Frontal cortex (tissue), 3 donors: ENCODE measurements at regions not wholly inside any gene's neighbourhood (a gene's known extent, or its start where the extent isn't known, plus 50 kb on each side); places are given as distances from the start of the nearest gene placed in this dataset.

Experiments
- DNase-seq, 2 donors: peaks; one replicate each; pipeline ENCODE4 v3.0.0; 2012; ENCODE audit warnings: low spot score in 2 of 2
- FAIRE-seq: peaks from 2 replicates; lab custom pipeline; 2012; peaks lifted over from hg19 to GRCh38; lab: Jason Lieb, UNC
- donor health status: control.
- donor health status: control.
- donor health status: control.

- DNase-seq (no peak), FAIRE-seq (no peak)
These were observed 131.9 kb upstream of the GSE1 start for GRCh38 chr16:85481206-85481605.

- no peak for FAIRE-seq
- DNase-seq = no peak
These were observed 131.4 kb upstream of the GSE1 start for GRCh38 chr16:85481738-85482137.

- FAIRE-seq (no peak), DNase-seq (no peak)
These were observed 129.7 kb upstream of the GSE1 start for GRCh38 chr16:85483424-85483823.

GRCh38 chr16:85484347-85485300, 128.5 kb upstream of the GSE1 start:
- DNase-seq = no peak
- FAIRE-seq = no peak

- FAIRE-seq (no peak), DNase-seq (no peak)
These were observed 127.7 kb upstream of the GSE1 start for GRCh38 chr16:85485379-85485778.

GRCh38 chr16:85486256-85486915, 126.7 kb upstream of the GSE1 start:
- FAIRE-seq (no peak), DNase-seq (no peak)

GRCh38 chr16:85488414-85488813, 124.7 kb upstream of the GSE1 start:
- FAIRE-seq = no peak
- no peak for DNase-seq

GRCh38 chr16:85490407-85491057, 122.6 kb upstream of the GSE1 start:
- DNase-seq = no peak
- no peak for FAIRE-seq

GRCh38 chr16:85491058-85491771, 121.9 kb upstream of the GSE1 start:
- DNase-seq = no peak
- no peak for FAIRE-seq

- no peak for FAIRE-seq
These were observed 121.3 kb upstream of the GSE1 start for GRCh38 chr16:85491798-85492294.

GRCh38 chr16:85492295-85492864, 120.7 kb upstream of the GSE1 start:
- no peak for DNase-seq
- FAIRE-seq = no peak

More at GRCh38 chr16:85491798-85492294, 121.3 kb upstream of the GSE1 start:
- DNase-seq = peak; percentile 57 to 84

GRCh38 chr16:85494315-85494714, 118.8 kb upstream of the GSE1 start:
- DNase-seq (no peak), FAIRE-seq (no peak)

GRCh38 chr16:85495259-85495658, 117.9 kb upstream of the GSE1 start:
- no peak for FAIRE-seq

GRCh38 chr16:85495823-85496538, 117.1 kb upstream of the GSE1 start:
- DNase-seq = no peak
- no peak for FAIRE-seq

More at GRCh38 chr16:85495259-85495658, 117.9 kb upstream of the GSE1 start:
- no peak for DNase-seq

GRCh38 chr16:85497622-85498314, 115.4 kb upstream of the GSE1 start:
- DNase-seq (no peak), FAIRE-seq (no peak)

- FAIRE-seq = no peak
- DNase-seq = no peak
These were observed 114.5 kb upstream of the GSE1 start for GRCh38 chr16:85498607-85499006.

GRCh38 chr16:85500220-85500619, 112.9 kb upstream of the GSE1 start:
- DNase-seq (no peak), FAIRE-seq (no peak)

GRCh38 chr16:85501900-85502299, 111.2 kb upstream of the GSE1 start:
- no peak for FAIRE-seq
- DNase-seq = no peak
